GOT3 (cell line): ENCODE measurements at regions not wholly inside any gene's neighbourhood (a gene's known extent, or its start where the extent isn't known, plus 50 kb on each side); places are given as distances from the start of the nearest gene placed in this dataset.
"Not testable (repeated sequence)": the region's sequence is repeated elsewhere in the genome, so short reads cannot be mapped to it uniquely, and the experiment has no call there.

Source experiments
- DNase-seq: peaks from one replicate; lab custom pipeline; 2025; ENCODE audit warnings: mixed read lengths; lab: John Stamatoyannopoulos, UW

DNA sequence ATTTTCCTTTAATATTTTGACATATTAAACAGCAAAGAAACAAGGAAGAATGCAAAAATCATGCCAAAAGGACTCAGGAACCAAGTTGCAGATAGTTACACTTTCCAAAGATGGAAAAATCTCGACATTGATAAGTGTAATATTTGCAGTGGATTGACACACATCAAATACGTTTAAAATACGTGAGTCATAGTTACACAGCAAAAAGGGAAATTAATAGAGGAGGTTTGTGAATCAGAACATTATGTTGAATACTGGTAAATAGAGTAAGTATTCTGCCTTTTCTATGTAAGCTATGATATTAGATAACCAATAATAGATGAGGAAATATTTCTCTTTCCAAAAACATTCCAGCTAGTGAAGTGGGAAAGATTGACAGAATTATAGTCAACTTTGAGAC, 1761.3 kb upstream of the IGFBP7 start:
- DNase-seq = no peak

DNA sequence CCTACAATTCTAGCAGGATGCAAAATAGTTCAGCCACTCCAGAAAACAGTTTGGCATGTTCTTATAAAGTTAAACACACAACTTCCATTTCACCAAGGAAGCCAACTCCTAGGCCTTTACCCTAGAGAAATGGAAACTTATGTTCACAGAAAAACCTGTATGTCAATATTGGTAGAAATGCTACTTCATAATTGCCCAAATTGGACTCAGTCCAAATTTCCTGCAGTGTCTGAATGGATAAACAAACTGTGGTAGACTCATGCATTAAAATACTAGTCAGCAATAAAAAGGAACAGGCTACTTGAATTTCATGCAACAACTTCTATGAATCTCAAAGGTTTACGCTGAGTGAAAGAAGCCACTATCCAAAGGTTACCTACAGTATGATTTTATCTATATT, 1738.8 kb upstream of the IGFBP7 start:
- DNase-seq = no peak

DNA sequence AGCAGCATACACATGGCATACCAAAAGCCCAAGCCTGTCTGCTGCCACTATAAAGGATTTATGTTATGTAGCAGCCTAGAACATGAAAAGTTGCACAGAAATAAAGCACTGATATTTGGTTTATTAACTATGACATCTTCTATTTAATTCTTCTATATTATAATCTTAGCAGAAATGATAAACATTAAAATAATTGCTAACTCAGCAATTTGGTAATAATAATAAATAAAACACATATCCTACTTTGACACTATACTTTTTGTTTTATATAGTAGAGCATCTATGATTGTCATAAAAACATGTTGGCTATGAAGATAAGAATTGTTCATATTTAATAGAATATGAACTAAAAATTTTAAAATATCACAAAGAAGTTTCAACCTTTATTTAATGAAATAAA, 1733.3 kb upstream of the IGFBP7 start:
- DNase-seq = no peak

DNA sequence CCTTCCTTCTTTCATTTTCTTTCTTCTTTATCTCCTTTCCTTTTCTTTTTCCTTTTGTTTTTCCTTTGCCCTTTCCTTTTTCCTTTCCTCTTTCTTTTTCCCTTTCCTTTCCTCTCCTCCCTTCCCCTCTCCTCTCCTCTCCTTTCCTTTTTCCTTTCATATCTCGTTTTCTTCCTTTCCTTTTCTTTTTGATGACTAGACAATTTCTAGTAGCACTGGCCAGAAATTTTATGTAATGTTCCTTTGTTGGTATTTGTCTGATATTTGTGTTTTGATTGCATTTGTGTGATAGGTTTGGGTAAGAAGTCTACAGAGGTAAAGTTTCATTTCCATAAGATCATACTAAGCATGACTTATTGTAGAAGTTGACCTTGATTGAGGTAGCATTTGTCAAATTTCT, 1722.9 kb upstream of the IGFBP7 start:
- DNase-seq = no peak

DNA sequence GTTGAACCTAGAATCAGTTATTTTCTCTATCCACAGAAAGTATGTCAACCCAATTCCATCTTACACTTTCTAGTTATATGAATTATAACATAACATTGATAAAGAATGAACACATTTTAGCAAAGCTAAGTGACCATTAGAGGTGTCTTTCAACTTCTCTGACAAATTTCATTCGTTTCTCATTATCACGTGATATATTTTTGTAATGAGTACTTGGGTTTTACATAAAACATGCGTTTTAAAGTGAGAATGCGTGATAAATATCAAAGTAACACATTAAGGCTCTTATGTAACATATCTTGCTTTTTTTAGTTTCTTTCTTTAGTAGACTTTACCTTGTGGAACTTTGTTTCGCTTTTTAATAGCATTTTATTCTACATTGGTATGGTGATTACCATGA, 1715.1 kb upstream of the IGFBP7 start:
- DNase-seq = no peak

DNA sequence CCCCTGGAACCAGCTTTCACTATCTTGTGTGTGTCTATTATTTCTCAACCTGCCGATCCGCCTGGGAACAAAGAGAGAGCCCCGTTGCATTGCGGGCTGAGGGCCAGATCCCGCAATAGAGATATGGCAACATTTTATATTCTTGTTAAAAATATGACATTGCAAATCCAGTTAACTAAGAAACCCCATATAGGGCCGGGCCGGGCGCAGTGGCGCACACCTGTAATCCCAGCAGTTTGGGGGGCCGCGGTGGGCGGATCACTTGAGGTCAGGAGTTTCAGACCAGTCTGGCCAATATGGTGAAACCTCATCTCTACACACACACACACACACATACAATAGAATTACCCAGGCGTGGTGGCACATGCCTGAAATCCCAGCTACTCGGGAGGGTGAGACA, 1708.4 kb upstream of the IGFBP7 start:
- DNase-seq = not testable (repeated sequence)

DNA sequence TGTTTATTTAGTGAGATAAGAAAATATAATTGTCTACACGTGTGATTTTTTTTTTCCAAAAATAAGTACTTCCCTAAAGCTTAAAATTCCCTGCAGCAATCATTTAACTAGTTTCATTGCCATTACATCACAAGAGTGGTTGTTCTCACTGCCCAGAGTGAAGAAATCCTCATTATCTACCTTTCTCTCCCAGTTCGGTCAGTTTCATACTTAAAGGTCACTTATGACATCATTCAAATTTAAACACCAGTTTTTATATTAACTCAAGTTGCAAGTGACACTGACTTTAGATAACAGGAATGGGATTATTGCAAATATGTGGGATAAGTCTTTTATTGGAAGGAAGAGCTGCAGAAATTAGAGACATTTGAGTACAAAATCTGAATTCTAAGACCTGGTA, 1699.8 kb upstream of the IGFBP7 start:
- DNase-seq = no peak

DNA sequence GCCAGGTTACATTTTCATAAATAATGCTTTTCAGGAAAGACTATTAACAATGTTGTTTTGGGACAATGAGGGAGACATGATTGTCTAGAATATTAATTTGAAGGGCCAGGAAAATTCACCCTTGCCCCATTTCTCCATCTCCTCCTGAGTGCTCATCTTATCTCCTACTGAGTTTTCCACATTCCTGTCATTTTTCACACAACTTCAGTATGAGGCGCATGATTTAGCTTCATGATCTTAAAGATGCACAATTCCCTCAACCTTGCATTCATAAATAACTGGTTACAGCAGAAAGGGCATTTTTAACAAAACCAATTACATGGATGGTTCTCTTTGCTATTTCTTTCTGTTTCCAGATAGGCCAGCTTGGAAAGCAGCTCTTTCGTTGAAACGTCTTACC, 1699.2 kb upstream of the IGFBP7 start:
- DNase-seq = no peak

DNA sequence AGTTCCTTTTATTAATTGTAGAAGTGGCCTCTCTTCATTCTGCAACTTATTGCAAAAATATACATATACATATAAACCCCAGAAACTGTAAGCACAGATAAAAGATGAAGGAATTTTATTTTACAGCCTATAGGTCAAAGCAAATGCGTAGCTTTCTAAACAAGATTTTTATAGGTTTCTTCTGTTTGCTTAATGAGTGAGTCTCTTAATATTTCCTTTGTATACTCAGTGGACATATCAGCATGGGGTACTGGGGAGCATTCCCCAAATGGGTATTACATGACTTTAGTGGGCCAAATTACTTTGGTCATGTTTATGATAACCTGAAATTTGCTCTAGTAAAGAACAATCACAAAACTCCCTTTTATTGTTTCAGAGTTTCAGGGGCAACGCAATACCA, 1698.6 kb upstream of the IGFBP7 start:
- no peak for DNase-seq

DNA sequence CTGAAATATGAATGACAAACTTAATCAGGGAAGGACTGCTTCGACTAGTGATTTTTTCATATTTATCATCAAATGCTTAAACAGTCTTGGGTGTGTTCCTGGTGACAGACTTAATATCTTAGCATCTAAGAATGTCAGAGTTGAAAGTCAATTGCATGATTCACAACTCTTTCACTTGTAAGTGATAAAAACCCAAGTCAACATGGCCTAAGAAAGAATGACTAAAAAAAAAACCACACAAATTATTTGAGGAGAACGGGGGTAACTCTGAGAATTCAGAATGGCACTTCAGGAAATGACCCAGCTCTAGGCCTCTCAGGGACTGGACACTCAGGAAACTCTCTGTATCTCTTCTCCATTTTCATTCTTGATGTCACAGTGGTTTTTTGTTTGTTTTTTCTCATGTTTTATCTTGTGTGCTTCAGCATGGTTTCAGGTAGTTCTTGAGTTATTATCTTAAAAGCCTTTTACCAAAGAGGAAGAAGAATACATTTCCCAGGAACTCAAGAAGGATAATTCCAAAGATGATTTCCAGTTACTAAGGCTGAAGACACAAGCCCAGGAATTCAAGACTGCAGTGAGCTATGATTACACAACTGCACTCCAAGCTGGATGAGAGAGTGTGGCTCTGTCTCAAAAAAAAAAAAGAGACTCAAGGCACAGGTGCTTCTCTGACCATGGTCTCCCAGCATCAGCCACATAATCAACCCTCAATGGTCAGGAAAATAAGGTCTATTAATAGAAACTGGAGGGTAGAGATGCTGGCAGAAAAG, 1697.8 kb upstream of the IGFBP7 start:
- no peak for DNase-seq

DNA sequence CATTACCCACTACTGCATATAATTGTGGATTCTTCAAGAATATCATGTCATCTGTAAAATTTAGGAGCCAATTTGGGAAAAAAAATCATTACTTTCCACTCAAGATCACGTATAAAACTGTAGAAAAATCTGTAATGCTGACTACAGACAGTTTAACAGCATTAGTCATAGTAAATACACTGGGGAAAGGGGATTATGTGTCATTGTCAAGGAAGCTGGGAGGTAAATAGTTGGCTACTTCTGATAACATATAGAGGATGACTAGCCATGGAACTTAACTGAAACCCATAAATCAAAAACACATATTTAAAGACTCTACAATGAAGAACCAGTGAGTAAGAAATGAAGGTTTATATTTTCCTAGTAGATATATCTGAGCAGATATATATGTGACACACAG, 1666.4 kb upstream of the IGFBP7 start:
- no peak for DNase-seq

DNA sequence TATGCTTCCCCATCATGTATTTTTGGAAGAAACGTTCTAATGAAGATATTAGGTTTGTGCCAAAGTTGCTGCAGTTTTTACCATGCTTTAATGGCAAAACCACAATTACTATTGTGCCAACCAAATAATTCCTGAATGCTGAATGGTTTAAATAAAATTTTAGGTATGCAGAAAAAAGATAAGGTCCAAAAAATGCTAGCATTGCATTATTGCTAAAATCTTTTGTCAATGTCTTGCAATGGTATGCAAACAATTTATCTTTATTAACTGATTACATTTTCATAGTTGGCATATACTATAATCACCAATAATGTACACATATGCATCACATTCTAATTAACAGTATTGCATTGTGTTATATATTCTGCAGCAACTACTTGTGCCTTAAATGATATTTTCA, 1657.4 kb upstream of the IGFBP7 start:
- DNase-seq = no peak

DNA sequence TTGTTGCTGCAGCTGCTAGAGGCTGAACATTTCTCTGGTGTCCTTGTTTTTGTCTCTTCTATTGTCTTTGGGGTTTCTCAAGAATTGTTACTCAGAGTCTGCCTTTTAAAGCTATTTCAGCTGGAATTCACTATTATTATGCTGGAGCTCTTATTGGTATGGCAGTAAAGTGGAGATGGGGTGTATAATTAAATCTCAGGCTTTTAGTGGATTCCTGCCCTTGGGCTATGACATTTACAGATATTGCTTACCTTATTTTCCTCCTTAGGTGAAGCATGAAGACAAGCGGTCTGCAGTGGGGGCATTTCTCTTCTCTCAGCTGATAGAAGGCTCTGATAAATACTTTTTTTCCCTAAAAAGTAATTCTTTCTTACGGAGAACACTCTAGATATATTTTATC, 1656.6 kb upstream of the IGFBP7 start:
- no peak for DNase-seq

DNA sequence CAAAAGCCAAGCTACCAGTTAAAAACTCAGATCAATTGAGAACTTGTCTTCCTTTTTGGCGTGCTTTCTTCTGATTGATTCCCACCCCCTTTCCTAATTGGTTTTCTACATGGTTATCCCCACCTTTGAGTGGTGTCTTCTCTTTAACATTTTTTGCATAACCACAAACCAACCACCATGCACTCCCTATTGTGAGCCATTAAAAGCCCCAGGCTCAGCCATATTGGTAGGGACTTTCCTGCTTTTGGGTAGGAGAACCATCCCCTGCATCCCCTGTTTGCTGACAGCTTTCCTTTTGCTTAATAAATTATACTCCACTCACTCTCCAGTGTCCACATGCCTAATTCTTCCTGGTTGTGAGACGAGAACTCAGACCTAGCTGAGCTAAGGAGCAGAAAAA, 1651.4 kb upstream of the IGFBP7 start:
- no peak for DNase-seq

DNA sequence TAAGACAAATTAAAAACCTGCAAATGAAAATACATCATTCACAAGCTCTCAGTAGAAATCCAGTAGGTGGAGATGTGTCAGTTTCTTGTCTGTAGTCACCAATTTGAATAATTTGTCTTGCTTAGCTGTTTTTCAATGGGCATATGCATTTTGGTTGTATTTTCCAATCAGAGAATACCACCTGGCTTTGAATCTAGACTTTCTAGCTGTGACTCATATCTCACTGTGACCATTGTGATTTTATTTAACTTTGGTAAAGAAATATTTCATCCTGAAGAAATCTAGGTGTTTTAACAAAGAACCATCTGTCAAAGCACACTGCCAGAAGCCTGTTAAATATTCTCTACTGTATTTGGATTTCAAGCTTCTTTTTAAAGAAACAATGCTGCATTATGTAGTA, 1650.6 kb upstream of the IGFBP7 start:
- DNase-seq = no peak

DNA sequence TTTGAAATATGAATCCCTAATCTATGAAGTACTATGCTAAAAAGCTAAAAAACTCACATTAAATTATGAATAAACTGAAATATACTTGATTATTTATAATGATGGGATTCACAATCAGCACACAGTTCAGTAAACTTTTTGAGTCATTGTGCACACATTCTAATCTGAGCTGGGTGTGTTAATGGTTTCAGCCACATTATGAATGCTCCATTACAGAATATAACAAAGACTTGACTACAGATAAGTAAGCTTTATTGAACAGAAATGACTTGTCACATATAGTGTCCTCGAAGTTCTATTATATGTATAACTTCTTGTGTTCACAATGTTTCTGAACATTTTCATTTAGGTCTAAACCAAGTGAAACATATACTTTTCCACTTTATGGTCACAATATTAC, 1649.9 kb upstream of the IGFBP7 start:
- no peak for DNase-seq

DNA sequence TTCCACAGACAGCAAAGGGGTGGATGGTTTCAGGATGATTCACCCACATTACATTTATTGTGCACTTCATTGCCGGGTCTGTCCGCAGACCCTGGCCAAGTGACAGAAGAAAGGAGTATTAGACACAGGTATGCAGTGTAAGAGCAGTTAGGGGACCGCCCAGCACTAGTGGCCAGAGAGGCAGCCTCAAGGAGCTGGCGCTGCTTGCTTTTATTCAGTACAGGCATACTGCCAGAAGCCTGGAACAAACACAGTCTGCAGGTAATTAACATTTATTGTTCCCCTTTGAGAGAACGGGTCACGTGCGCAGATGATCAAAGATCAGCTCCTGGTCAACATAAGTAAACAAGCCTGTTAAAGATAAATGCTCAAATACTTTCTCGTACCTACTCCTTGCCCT, 1639.0 kb upstream of the IGFBP7 start:
- no peak for DNase-seq

DNA sequence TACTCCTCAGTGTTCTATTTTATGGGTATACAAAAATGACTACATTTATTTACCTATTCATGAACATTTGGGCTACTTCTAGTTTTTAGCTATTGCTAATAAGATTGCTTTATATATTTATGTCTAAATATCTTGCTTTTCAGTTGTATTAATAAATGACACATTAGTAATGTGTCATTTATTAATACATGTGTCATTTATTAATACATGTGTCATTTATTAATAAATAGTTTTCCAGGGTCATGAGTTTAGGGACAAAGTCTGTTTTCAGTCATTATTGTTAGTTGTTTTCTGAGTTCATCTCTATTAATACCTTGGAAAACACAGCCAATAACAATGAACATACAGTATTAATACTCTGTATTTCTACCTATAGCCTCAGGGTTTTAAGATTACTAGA, 1630.7 kb upstream of the IGFBP7 start:
- DNase-seq = no peak

DNA sequence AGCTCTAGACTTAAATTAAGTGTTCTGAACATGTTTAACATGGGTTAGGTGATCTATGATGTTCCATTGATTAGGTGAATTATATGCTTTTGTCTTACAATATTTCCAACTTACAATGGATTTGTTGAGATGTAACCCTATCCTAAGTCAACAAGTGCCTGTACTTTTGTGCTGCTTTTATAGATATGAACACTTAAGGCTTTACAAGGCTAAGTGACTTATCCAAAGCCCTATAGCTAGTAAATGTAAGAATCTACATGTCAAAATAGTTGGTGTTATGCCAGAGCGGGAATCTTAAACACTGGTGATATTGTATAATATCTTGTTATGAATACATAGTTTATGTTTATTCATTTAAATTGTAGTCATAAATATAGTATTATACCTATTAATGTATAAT, 1629.1 kb upstream of the IGFBP7 start:
- DNase-seq = no peak

DNA sequence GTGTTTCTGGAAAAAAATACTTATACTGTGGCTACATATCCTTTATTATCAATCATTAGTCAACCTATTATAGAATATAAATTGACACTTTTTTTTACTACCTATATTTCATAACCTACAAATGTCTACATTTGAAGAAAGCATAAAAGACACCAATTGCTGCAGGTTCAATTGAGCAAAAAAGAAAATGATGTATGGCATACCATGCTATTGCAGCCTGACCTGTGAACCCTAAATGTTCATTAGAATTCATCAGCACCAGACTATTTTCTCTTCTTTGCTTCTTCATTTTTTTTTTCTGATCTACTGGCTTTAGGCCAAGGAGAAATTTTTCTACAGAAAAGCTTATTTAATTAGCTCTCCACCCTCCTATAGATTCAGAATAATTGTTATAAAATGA, 1628.2 kb upstream of the IGFBP7 start:
- DNase-seq = no peak

DNA sequence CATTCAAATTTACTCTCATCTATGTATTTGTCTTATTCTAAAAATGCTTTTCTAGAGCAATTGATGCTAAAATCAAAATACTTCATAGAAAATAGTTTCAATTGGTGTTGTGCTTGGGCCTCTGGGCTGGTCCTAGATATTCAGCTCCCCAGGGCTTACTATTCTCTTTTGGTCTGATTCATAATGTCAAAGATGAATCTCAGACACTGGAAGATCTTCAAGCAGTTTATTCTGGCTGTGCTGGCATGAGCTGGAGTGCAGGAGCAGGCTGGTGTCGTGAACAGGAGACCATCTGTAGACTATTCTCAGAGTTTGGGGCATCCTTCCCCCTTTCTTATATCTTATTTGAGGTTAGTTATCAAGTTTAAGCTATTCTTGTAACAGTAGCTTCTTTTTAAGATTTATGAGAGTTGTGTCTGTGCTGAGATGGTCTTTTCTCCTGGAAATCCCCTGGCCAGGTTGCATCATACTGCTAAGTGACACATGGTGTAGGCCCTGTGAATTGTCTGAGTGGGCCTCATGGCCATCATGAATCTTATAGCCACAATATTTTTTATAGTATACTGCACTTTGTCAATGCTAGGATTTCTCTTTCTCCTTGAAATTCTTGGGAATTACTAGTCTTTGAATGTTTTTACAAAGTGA, 1624.0 kb upstream of the IGFBP7 start:
- DNase-seq = no peak

DNA sequence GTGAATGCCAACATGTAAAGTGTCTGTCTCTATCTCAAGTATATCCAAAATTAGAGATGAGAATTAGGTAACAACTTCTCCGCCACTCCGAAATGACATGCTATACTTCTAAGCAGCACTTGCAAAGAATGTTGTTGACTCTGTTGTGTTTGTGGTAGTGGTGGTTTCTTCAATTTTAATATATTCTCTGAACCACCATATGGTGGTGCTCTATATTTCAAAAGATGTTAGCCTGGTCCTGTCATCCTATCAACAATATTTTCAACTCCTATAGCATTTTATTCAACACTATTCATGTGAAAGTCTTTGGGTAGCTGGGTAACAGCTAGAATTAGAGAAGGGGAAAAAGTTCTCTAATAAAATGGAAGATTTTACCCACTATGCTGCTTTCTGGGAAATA, 1622.8 kb upstream of the IGFBP7 start:
- no peak for DNase-seq

DNA sequence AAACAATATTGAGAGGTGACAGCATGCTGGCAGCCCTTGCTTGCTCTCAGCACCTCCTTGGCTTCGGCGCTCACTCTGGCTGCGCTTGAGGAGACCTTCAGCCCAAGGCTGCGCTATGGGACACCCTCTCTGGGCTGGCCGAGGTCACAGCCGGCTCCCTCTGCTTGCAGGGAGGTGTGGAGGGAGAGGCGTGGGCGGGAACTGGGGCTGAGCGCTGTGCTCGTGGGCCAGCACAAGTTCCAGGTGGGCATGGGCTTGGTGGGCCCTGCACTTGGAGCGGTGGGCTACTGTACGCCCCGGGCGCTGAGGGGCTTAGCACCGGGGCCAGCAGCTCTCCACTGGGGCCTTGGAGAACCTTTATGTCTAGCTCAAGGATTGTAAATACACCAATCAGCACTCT, 1613.8 kb upstream of the IGFBP7 start:
- no peak for DNase-seq

DNA sequence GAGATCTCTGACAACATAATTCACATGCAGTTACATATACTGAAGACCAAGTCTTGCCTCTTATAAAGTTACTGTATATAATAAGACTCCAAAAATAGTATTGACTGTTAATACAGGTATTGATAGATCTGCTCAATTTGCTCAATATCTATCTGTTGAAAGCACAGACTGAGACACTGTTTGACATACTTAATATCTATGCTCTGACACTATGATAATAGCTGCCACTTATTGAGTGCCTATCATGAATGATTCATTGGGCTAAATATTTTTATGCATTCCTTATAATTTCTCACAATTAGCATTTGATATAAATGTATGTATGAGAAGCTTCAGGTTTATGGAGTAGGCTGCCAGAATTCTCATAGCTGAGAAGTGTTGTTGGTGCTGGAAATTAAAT, 1600.9 kb upstream of the IGFBP7 start:
- no peak for DNase-seq
